Prostate gland (tissue), 2 donors: ENCODE measurements at regions not wholly inside any gene's neighbourhood (a gene's known extent, or its start where the extent isn't known, plus 50 kb on each side); places are given as distances from the start of the nearest gene placed in this dataset.

Experiments
- DNase-seq: peaks from one replicate; pipeline ENCODE4 v3.0.0-alpha.2; 2019; ENCODE audit warnings: low spot score
- H3K27ac ChIP-seq, 2 donors: fragments of 200-600 bp; sonication (generic); 2 replicates each; pipeline ENCODE4 v1.5.1; 2017 to 2019
- H3K27me3 ChIP-seq: fragments of 200-600 bp; sonication (generic); replicated peaks from 2 replicates; pipeline ENCODE4 v1.5.1; 2019; ENCODE audit not compliant: insufficient read depth
- H3K36me3 ChIP-seq, 2 donors: fragments of 200-600 bp; sonication (generic); 1 replicate in 1 of 2; 2 replicates in 1 of 2; pipeline versions ENCODE4 v1.5.1 to v1.8.1; 2017 to 2019
- H3K4me1 ChIP-seq: fragments of 200-600 bp; sonication (generic); replicated peaks from 2 replicates; pipeline ENCODE4 v1.5.1; 2019
- H3K4me3 ChIP-seq, 2 donors: fragments of 200-600 bp; sonication (generic); 2 replicates each; pipeline ENCODE4 v1.5.1; 2017 to 2019
- H3K9me3 ChIP-seq: fragments of 200-600 bp; sonication (generic); 2 replicates; pipeline ENCODE4 v1.5.1; 2017
- POLR2A ChIP-seq: fragments of 450-650 bp; IDR thresholded peaks from one replicate; pipeline ENCODE4 v1.6.1; 2016; ENCODE audit warnings: antibody characterized with exemption, mild to moderate bottlenecking
- POLR2AphosphoS5 ChIP-seq: sonication (generic); formaldehyde crosslinking; IDR thresholded peaks from one replicate; pipeline ENCODE4 v1.6.1; 2017; ENCODE audit warnings: antibody characterized with exemption
- WGBS: methylation state at CpG from one replicate; pipeline ENCODE4 v1.1.5; 2018; 5-methylcytosine and 5-hydroxymethylcytosine counted together
- intact Hi-C: fragments of 100-400 bp; cut with DNase I; formaldehyde crosslinking; loops from one replicate; pipeline ENCODE4 v1.14.2; 2022
- TF ChIP-seq, protein P1 (sequence below), 4 experiments: fragments of 200-600 bp in 2 of 4; fragments of 450-650 bp in 2 of 4; sonication (generic) in 2 of 4; IDR thresholded peaks; 1 replicate in 3 of 4; 2 replicates in 1 of 4; pipeline ENCODE4 v1.5.1; 2016 to 2019; ENCODE audit warnings: antibody characterized with exemption in 4 of 4, mild to moderate bottlenecking in 2 of 4, moderate library complexity in 2 of 4

DNA sequence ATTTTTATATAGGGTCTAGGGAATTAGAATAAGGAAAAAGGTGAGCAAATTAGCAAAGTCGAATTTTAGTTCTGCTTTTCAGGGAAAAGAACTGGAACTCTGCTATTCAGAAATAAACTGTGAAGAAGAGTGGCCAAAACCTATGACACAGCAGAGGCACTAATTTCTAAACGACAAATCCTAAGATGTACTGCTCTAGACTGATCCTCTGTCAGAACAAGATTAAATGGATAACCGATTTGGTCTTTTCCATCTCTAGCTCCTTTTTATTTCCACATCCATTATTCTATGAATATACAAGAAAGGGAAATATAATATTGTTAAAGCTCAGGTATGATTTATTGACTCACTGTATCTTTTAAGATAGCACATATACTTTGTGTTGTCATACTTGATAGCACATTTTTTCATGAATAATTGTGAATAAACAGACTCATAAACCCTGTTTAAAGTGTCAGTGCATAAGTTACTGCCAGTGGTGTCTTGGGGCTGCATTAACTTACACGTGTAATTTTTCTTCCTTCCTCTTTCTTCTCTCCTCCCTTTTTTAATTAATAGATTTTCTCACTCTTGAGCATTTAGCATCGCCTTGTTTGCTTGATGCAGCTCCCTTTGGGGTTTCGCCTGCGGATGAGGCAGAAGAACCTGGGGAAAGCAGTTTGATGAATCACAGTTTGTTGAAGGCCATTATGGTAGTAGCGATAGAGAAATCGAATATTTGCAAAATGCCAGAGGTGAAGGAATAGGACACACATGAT, 496.6 kb downstream of the ADGRL2 start:
- 77% methylated on average over 9 of the region's 9 CpGs for WGBS
- H3K4me3 ChIP-seq: no peak overlapping the region
- intact Hi-C loops: no loop called here
- H3K27ac ChIP-seq: no peak overlapping the region
- H3K36me3 ChIP-seq: no peaks in the 10 kb centered on the region
- DNase-seq: no peak
- no peaks in the 10 kb centered on the region for H3K9me3 ChIP-seq
- TF ChIP-seq POLR2A: no peak
- no peak for TF ChIP-seq POLR2AphosphoS5
- TF ChIP-seq, protein P1, sequence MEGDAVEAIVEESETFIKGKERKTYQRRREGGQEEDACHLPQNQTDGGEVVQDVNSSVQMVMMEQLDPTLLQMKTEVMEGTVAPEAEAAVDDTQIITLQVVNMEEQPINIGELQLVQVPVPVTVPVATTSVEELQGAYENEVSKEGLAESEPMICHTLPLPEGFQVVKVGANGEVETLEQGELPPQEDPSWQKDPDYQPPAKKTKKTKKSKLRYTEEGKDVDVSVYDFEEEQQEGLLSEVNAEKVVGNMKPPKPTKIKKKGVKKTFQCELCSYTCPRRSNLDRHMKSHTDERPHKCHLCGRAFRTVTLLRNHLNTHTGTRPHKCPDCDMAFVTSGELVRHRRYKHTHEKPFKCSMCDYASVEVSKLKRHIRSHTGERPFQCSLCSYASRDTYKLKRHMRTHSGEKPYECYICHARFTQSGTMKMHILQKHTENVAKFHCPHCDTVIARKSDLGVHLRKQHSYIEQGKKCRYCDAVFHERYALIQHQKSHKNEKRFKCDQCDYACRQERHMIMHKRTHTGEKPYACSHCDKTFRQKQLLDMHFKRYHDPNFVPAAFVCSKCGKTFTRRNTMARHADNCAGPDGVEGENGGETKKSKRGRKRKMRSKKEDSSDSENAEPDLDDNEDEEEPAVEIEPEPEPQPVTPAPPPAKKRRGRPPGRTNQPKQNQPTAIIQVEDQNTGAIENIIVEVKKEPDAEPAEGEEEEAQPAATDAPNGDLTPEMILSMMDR (IDR thresholded peaks at IDR 0.05): no peak
- H3K27me3 ChIP-seq: no peaks in the 10 kb centered on the region
- no peaks in the 10 kb centered on the region for H3K4me1 ChIP-seq

DNA sequence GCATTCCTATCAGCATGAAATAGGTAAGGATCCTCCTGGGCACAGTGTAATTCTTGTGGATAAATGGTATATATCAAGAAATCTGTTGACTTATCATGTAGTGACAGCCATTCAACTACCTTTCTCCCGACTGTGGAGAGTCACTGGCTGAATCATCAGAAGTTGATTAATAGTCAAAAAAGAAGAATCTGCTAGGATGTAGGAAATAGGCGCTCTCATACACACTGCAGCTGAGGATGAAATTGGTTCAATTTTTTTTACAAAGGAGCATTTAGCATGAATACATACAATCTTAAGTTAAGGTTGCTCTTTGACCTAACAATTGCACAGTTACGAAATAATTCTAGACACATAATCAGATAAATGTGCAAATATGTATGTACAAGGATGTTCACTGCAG, 486.8 kb downstream of the ADGRL2 start:
- intact Hi-C loops: no loop called here
- no peak for TF ChIP-seq POLR2A
- no peak for TF ChIP-seq POLR2AphosphoS5
- TF ChIP-seq, protein P1 (IDR thresholded peaks at IDR 0.05): no peak
- WGBS: 88% methylated on average over 3 of the region's 3 CpGs
- no peak for DNase-seq
- H3K27me3 ChIP-seq: no peaks in the 10 kb centered on the region
- H3K36me3 ChIP-seq: no peaks in the 10 kb centered on the region
- H3K27ac ChIP-seq: no peak overlapping the region
- no peaks in the 10 kb centered on the region for H3K9me3 ChIP-seq
- H3K4me3 ChIP-seq: no peak overlapping the region
- H3K4me1 ChIP-seq: no peaks in the 10 kb centered on the region

DNA sequence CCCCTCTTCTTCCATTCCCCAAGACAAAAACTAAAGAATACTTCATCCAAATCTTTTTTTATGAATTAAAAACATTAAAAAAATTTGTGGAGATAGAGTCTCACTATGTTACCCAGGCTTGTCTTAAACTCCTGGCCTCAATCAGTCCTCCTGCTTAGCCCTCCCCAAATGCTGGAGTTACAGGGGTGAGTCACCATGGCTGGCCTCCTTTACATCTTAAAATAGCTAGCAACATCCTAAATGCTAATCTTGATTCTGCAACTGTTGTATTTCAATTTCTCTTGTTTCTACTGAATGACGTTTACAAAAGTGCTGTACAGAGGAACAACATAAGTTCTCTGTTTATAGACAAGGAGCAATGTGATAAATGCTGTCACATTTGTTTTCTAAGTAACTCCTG, 483.5 kb downstream of the ADGRL2 start:
- WGBS: 55% methylated on average over 1 of the region's 1 CpG
- intact Hi-C loops: no loop called here

DNA sequence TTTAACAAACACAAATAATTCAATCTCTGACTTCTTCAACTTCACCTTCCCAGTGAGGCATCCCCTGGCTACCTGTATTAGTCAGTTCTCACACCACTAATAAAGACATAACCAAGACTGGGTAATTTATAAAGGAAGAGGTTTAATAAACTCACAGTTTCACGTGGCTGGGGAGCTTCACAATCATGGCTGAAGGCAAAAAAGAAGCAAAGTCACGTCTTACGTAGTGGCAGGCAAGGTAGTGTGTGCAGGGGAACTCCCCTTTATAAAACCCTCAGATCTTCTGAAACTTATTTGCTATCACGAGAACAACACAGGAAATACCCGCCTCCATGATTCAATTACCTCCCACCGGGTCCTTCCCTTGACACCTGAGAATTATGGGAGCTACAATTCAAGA, 478.5 kb downstream of the ADGRL2 start:
- H3K4me1 ChIP-seq: no peaks in the 10 kb centered on the region
- intact Hi-C loops: no loop called here
- DNase-seq: no peak
- TF ChIP-seq, protein P1 (IDR thresholded peaks at IDR 0.05): no peak
- TF ChIP-seq POLR2A: no peak
- TF ChIP-seq POLR2AphosphoS5: no peak
- no peak overlapping the region for H3K27ac ChIP-seq
- 91% methylated on average over 6 of the region's 6 CpGs for WGBS
- H3K36me3 ChIP-seq: no peaks in the 10 kb centered on the region
- no peaks in the 10 kb centered on the region for H3K9me3 ChIP-seq
- no peak overlapping the region for H3K4me3 ChIP-seq
- no peaks in the 10 kb centered on the region for H3K27me3 ChIP-seq

More for the DNA sequence above, 483.5 kb downstream of the ADGRL2 start:
- Histone ChIP-seq H3K27me3 (no peaks in the 10 kb centered on the region), H3K36me3 (no peaks in the 10 kb centered on the region), H3K4me3 (no peak overlapping the region), H3K9me3 (no peaks in the 10 kb centered on the region), H3K4me1 (no peaks in the 10 kb centered on the region), H3K27ac (no peak overlapping the region)
- DNase-seq: no peak
- TF ChIP-seq, protein P1 (IDR thresholded peaks at IDR 0.05): no peak
- TF ChIP-seq POLR2A (no peak), POLR2AphosphoS5 (no peak)

DNA sequence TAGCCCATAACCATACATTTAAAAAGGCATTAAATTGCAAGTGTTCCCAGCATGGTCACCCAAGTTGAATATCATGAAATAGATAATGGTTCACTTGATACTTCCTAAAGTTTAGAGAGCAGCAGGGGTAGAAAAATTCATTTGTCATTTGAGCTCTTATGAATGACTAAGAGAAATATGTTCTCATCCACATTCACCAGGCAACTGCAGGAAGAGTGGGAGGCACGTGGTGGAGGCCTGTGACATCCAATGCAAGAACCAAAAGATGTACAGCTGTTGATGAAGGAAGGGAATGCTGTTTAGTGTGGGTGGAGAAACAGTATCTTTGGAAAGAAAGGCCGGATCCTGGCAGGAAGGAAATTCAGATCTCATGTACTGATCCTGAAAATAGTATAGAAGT, 473.1 kb downstream of the ADGRL2 start:
- intact Hi-C loops: no loop called here
- Histone ChIP-seq H3K27me3 (no peaks in the 10 kb centered on the region), H3K27ac (no peak overlapping the region), H3K4me3 (no peak overlapping the region), H3K9me3 (no peaks in the 10 kb centered on the region), H3K4me1 (no peaks in the 10 kb centered on the region), H3K36me3 (no peaks in the 10 kb centered on the region)
- WGBS: 94% methylated on average over 2 of the region's 2 CpGs
- no peak for DNase-seq
- TF ChIP-seq POLR2AphosphoS5 (no peak), POLR2A (no peak)
- TF ChIP-seq, protein P1 (IDR thresholded peaks at IDR 0.05): no peak
